NB4 (cell line): ENCODE measurements at regions not wholly inside any gene's neighbourhood (a gene's known extent, or its start where the extent isn't known, plus 50 kb on each side); places are given as distances from the start of the nearest gene placed in this dataset.
"Not testable (repeated sequence)": the region's sequence is repeated elsewhere in the genome, so short reads cannot be mapped to it uniquely, and the experiment has no call there.

Experiments
- DNase-seq: peaks from one replicate; pipeline ENCODE4 v3.0.0; 2010; ENCODE audit warnings: low read depth
- H3K4me3 ChIP-seq: one replicate; pipeline ENCODE4 v1.5.1; 2011; ENCODE audit warnings: mild to moderate bottlenecking, low read depth, low read length, moderate library complexity
- MYC ChIP-seq: IDR thresholded peaks from 2 replicates; pipeline ENCODE4 v1.6.1; 2011; ENCODE audit warnings: low read depth, low read length
- POLR2A ChIP-seq: IDR thresholded peaks from 2 replicates; pipeline ENCODE4 v1.6.1; 2011; ENCODE audit warnings: mild to moderate bottlenecking; ENCODE audit not compliant: insufficient read length; ENCODE audit errors: extremely low read depth
- TF ChIP-seq, protein P1 (sequence below): IDR thresholded peaks from 2 replicates; pipeline ENCODE4 v1.6.1; 2011; ENCODE audit warnings: low read depth, low read length
- TF ChIP-seq, protein P2 (sequence below): IDR thresholded peaks from one replicate; pipeline ENCODE4 v1.5.1; 2012; ENCODE audit warnings: low read depth, low read length

DNA sequence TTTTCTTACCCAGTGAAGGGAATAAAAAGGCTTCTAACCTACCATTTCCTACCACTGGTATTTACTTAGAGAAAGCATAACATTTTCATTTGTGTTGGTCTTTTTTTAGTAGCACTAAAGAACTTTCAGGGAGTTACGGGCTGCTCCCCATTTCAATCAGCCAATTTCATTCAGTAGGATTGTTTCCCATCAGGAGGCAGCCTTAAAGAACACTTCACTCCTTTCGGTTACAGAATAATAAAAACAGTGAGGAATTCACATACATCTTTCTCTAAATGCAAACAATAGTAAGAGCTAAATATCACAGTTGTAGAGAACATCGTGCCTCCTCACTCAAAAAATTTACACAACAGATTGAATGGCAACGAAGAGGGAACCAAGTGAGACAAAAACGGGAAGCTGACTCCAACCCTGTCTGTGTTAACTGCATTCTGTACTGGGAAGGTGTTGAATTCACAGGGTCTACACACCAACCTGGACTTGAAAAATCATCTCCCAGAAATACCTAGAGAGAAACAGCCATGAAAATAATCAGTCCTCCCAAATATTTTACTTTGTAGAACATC is 55.5 kb upstream of the ABLIM1 start:
- no peak for TF ChIP-seq MYC
- no peak for DNase-seq
- H3K4me3 ChIP-seq, result no peak overlapping the region

DNA sequence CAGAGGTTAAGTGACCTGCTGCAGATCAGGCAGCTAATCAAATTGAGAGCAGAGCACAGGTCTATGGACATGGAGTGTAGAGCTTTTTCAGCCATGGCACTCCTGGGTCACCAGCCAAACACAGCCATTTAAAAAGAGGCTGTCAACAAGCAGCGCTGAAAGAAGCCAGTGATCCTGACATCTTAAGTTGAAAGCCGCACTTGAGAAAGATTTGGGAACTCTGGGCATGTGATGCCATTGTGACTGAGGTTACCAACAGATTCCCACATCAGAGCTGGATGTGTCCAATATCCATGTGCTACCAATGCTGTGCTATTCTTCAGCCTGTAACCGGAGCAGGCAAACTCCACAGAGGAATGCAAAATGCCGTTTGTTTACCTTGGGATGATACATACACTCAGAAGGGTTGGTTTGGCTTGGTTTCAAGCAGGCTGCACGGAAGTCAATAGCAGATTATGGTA is 56.2 kb upstream of the ABLIM1 start:
- H3K4me3 ChIP-seq, result no peak overlapping the region
- no peak for DNase-seq
- TF ChIP-seq POLR2A (no peak), MYC (no peak)
- TF ChIP-seq, protein P1, sequence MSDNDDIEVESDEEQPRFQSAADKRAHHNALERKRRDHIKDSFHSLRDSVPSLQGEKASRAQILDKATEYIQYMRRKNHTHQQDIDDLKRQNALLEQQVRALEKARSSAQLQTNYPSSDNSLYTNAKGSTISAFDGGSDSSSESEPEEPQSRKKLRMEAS, result no peak
- TF ChIP-seq, protein P2, sequence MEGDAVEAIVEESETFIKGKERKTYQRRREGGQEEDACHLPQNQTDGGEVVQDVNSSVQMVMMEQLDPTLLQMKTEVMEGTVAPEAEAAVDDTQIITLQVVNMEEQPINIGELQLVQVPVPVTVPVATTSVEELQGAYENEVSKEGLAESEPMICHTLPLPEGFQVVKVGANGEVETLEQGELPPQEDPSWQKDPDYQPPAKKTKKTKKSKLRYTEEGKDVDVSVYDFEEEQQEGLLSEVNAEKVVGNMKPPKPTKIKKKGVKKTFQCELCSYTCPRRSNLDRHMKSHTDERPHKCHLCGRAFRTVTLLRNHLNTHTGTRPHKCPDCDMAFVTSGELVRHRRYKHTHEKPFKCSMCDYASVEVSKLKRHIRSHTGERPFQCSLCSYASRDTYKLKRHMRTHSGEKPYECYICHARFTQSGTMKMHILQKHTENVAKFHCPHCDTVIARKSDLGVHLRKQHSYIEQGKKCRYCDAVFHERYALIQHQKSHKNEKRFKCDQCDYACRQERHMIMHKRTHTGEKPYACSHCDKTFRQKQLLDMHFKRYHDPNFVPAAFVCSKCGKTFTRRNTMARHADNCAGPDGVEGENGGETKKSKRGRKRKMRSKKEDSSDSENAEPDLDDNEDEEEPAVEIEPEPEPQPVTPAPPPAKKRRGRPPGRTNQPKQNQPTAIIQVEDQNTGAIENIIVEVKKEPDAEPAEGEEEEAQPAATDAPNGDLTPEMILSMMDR, result no peak

DNA sequence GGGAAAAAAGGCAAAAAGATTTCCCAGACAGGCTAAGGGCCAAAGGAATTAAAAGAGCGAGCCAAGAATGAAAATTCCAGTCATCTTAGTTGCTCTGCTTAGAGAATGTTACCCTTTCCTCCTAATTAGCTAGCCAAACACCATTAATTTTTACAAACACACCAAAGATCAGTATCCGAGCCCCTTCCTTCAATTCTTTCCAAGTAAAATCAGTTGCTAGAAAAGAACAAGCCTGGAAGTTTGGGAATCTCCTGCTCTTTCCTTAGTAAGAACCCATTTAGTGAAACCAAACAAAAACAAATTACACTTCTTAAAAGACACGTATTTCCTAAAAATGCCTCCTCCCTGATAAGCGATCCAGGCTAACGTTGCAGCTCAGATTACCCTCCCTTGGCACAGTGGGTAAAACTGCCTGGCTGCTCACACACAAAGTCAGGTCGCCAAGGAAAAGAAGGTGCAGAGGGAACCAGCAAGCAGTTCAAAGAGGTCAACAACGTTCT is 57.1 kb upstream of the ABLIM1 start:
- no peak overlapping the region for H3K4me3 ChIP-seq
- no peak for DNase-seq
- TF ChIP-seq, protein P1, result no peak
- TF ChIP-seq POLR2A (no peak), MYC (no peak)
- TF ChIP-seq, protein P2, result no peak

DNA sequence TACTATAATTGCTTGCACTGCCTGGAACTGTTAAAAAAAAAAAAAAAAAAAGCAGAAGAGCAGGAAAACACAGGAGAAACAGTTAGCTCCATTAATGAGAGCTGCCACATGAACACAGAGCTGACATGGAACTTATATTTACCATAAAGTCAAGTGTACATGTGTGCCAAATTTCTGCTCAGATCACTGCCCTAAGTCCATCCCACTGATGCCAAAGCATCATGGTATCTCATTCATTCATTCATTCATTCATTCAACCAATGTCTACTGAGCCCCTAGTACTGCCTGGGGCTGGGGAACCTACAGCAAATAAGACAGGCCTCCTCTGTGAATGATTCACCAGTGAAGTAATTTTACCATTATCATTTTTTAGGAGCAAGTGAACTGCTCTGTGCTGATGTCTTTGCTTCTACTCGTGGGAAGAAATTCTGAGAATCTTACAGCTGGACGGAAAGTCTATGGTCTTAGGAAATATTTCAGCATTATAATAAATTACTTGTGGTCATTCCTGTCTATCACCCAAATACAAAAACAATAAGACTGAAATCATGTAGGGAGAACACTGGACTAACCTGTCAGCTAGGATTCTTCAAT is 58.8 kb upstream of the ABLIM1 start:
- H3K4me3 ChIP-seq, result no peak overlapping the region
- TF ChIP-seq, protein P2, result no peak
- TF ChIP-seq POLR2A, result no peak
- no peak for TF ChIP-seq MYC
- TF ChIP-seq, protein P1, result no peak
- no peak for DNase-seq

DNA sequence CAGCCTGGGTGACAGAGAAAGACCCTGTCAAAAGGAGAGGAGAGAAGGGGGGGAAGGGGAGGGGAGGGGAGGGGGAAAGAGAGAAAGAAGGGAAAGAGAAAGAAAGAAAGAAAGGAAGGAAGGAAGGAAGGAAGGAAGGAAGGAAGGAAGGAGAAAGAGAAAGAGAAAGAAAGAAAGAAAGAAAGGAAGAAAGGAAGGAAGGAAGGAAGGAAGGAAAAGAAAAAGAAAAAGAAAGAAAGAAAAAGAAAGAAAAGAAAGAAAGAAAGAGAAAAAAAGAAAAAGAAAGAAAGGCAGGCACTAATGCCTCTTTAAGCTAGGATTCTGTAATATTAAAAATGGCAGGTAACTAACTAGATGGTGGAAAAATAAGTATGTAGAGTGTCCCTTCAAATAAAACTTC is 59.8 kb upstream of the ABLIM1 start:
- DNase-seq, H3K4me3 ChIP-seq: not testable (repeated sequence)

DNA sequence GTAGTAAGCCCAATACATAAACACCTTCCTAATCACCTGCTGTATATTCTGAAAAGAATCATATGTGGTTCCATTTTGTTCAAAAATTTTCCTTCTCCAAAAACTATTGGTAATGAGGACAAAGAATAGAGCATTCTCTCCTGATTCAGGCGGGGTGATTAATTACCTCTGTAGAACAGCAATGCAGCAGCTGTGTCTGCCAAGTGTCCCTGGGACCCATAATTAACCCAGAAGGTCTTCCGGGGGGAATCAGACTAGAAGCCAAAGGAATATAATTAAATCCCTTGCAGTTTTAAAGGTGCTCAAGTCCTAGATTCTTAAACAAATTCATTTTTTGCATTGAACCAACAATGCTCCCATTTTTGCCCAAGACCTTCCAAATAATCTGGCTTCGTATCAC is 60.3 kb upstream of the ABLIM1 start:
- DNase-seq, result no peak
- TF ChIP-seq MYC, result no peak
- TF ChIP-seq POLR2A, result no peak
- TF ChIP-seq, protein P1, result no peak
- TF ChIP-seq, protein P2, result no peak
- H3K4me3 ChIP-seq, result no peak overlapping the region

DNA sequence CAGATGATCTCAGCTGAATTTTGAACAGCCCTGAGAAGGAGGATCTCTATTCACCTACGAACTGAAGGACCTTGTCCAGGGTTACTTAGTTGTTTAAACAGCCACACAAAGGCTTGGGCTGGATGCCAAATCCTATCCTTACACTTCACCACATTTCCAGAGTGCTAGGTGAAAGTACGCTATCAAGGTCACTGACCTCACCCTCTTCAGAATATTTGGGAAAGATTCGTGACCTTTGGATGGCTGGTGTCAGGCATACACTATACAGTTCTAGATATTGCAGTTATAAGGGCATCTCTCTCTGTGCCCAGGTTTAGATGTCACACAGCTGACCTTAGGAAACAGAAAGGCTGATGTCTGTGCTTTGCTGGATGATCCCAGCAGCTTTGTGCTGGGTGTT is 61.2 kb upstream of the ABLIM1 start:
- no peak for DNase-seq
- H3K4me3 ChIP-seq, result no peak overlapping the region
- TF ChIP-seq MYC, result no peak
- TF ChIP-seq, protein P2, result no peak
- no peak for TF ChIP-seq POLR2A
- TF ChIP-seq, protein P1, result no peak

DNA sequence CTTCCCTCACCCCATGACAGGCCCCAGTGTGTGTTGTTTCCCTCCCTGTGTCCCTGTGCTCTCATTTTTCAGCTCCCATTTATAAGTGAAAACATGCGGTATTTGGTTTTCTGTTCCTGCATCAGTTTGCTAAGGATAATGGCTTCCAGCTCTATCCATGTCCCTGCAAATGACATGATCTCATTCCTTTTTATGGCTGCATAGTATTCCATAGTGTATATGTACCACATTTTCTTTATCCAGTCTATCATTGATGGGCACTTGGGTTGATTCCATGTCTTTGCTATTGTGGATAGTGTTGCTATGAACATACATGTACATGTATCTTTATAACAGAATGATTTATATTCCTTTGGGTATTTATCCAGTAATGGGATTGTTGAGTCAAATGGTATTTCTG is 61.9 kb upstream of the ABLIM1 start:
- H3K4me3 ChIP-seq, DNase-seq: not testable (repeated sequence)
